ENCODE measurements at regions not wholly inside any gene's neighbourhood (a gene's known extent, or its start where the extent isn't known, plus 50 kb on each side); places are given as distances from the start of the nearest gene placed in this dataset.
"Not testable (repeated sequence)": the region's sequence is repeated elsewhere in the genome, so short reads cannot be mapped to it uniquely, and the experiment has no call there.

DNA sequence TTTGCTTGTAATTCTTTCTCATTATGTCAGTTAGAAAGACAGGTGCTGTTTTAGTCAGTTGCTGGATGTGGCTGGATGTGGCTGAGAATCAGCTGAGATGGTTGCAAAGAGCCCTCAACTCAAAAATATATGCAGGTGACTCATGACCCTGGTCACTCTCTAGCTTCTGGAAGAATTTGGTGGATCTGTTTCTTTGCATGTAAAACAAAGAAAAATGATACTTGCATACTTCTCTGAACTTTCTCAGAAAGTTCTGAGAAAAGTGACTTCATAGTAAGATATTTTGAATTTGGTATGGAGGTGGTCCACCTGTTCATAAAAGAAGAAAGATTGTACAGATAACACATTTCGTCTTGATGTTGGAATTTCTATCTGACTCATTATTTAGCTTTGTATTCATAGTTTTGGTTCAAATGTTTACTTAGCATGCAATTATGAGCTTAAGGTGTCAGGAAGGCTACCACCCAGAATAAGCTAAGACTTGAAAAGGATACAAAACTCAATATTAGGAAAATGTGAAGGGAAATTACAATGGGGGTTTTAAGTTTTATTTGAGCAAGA lies 163.2 kb upstream of the OLIG3 start:
- no peak for DNase-seq

DNA sequence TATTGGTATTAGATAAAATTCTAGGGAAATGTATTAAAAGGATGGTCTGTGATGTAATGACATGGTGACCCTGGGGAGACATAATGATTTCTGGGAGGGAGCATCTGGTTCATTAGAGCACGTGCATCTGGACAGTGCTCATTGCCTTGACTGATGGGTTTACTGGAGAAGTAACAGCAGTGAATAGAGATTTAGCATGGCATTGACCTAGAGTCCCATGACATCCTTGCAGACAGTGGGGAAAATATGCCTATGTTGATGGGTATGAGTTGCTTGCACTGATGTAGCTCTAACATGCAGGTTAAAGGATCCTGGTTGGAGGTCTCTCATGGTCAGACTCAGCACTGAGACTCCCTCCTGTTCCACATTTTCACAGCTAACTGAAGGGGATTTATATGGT lies 164.1 kb upstream of the OLIG3 start:
- DNase-seq: no peak

DNA sequence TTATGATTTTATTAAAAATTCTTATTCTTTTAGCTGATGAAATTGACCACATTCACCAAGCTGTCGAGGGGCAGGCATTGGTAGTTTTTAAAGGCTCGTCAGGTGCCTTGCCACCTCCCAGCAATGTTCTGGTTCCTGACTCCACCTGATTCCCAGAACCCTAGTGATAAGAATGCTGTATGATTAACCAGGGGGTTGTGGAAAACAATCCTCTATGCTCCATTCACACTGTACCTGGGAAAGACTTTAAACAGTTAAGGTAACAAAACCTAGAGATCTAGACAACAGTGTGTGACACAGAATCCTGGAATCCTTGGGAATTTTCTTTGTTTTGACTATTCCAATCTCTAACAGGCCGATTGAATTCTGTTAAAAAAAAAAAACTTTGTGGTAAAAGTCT lies 165.7 kb upstream of the OLIG3 start:
- DNase-seq: no peak

DNA sequence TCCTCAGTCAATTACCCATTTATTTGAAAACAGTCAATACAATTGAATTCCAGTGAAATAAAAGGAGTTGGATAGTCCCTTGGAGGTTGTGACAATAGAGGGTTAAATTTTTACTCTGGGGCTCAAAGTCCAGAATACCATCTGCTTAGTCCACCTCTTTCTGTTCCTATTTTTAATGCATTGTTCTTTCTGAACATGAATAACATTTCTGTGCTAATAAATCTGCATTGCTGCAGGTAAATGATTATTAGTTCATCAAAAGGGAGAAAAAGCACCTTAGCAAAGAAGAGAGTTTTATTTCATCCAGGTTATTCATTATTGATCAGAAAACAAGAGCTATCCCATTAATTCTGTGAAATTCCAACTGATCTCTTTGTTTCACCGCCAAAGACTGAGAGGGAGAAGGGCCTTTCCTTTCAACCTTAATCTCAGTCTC lies 166.1 kb upstream of the OLIG3 start:
- no peak for DNase-seq

DNA sequence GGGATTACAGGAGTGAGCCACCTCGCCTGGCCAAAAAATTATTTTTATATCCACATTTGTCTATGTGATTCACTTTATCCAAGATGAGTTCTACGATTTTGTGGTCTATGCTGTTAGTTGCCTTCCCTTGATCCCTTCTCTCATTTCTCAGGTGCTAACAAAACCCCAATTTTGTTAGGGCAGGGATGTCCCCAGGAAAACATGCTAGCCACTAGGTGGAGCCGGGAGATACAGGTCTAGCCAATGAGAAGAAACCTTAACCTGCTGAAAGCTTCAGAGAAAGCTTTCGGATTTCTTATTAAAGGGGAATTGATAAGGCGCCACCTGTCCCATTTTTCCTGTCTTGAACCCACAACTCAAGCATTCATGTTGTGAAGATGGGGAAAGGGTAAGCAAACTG lies 167.4 kb upstream of the OLIG3 start:
- peak in 1 of 2 donors; percentile 14 for DNase-seq

DNA sequence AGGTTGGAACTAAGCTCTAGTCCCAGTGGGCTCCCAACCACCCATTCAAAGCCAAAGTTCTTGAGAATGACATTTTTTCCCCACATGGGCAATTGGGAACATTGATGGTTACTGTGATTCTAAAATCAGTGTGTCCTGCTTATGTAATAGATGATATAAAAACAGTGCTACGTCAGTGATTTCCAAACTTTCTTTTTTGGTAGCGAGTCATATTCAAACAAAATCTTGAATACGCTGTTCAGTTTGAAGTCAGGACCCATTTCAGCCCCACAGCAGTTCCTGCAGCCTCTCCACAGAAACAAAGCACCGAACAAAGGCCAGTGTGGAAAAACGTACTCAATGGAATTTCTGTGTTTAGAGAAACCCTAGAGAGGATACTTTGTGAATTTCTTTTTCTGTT lies 170.0 kb upstream of the OLIG3 start:
- no peak for DNase-seq

DNA sequence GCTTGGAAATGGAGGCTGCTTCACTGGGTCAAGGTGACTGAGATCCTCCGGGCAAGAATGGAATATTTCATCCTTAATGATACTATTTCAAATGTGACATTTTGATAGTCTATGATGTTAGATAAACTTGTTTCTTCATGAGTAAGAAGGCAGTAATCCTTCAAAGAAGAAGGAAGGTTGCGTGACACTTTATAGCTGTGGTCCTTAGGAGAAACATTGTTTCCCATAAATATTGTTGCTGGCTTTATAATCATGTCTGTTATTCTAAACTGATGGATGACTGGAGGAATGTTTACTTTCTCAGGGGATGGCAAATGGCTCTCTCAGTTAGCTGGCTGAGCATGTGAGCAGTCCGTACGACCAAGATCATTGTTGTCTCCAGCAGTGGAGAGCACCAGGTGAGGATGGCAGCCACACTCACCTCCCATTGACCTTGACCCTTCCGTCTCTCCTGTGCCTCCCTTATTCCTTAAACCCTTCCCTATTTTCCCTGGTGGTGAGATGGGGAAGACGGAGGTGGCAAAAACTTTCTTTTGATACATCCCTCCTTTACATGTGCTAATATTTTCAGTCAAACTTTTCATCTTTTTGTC lies 171.2 kb upstream of the OLIG3 start:
- DNase-seq: no peak

DNA sequence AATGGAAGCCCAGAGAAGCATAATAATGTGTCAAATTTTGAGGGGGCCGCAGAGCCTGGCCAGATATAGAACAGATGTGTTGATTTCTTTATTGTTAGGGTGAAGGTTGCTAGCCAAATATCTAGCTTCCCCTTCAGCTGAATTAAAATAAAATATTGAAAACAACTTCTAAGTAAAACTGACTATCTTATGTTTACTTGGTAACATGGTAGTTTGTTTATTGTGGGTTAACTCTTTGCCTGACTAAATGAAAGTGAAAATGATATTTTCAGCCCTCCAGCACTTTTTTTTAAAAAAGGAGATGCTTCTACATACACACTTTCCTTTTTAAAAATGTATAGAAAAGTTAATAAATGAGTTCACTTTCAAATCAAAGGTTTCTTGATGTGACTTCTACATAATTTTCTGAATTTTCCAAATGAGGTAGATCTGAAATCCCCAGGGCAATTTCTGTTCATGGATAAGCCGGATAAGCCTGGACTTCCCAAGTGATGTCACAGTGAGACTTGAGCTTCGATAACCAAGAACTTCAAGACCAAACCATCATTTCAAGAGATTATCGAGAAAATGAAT lies 172.1 kb upstream of the OLIG3 start:
- DNase-seq: no peak

DNA sequence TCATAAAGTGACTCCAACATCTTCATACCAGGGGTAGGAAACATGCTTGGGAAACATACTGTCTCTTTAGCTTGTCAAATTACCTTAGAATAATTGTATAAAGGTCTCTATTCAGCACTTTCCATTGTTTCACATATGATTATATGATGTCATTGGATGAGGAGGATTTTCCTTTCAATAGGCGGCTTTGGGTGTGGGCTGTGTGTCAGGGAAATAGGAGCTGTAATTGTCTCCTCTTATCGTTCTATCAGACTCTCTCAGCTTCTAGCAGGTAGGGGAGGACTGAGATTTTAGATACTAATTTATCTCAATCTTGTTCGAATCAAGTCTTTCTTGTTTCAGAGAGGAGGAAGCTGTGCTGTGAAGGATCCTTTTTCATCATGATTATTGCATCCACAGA lies 179.4 kb upstream of the OLIG3 start:
- no peak for DNase-seq

DNA sequence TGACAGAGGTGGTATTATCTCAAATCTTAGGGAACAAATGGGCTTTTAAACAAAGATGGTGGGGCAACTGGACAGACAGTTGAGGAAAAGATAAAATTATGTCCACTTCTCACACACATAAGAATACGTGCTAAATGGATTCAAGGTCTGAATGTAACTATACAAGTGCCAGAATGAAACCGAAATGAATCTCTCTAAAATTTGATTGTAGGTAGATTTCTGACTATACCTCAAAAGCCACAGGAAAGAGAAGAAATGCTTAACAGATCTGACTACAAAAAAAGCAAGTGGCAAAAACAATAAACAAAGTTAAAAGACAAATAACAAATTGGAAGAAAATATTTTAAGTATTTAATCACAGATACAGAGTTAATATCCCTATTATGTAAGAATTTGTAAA lies 182.7 kb upstream of the OLIG3 start:
- no peak for DNase-seq

DNA sequence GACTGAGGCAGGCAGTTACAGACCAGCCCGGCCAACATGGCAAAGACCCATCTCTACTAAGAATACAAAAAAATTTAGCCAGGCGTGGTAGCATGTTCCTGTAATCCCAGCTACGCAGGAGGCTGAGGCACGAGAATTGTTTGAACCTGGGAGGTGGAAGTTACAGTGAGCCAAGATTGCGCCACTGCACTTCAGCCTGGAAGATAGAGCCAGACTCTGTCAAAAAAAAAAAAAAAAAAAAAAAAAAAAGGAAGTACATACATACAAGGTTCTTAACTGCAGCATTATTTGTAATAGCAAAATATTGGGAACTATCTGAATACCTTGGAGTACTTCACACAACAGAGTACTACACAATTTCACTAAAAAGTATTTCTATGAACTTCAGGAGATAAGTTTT lies 183.5 kb upstream of the OLIG3 start:
- peak in 1 of 2 donors; percentile 39 for DNase-seq

DNA sequence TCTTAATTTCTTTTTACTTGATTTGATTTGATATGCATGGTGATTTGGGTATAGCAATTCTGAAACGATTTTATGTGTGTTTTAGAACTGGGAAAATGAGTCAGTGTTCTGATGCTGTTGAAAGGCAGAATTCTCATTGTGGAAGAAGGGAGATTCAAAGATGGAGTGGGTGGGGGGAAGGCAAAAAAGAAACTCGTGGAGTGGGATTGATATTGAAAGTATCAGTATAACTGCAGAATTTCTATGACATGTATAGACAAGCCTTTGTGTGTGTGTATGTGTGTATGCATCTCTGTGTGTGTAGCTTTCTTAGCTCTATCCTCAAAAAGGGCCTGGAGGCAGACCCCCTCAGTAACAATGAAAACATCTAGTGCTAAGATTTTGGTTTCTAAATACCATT lies 184.3 kb upstream of the OLIG3 start:
- no peak for DNase-seq

DNA sequence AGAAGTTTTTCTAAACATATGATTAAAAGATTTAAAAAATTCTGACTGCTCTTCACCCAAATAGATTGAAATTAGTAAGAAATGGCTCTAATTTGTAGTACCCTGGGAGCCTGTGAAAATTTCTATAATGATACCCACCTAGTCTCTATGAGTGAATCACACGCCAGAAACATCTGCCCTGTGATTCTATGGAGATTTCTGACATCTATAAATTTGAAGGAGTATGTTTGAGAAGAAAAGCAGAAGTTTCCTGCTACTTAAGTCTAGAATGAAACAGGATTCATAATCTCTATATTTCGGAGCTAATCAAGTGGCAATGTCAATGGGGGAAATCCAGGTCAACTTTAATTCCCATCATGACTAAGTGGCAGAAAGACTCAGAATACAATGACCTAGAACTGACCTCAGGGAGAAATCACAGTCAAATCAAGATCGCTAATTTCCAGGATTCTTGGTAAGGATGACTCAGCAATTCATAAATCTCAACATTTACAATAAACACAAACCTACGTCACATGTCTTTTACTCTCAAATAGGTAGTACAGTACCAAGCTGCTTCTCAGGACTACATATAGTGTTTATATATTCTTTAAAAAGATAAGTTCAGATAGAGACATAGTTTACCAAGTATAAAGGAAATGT lies 186.2 kb upstream of the TNFAIP3 start:
- DNase-seq: peak in 1 of 2 donors; percentile 17

DNA sequence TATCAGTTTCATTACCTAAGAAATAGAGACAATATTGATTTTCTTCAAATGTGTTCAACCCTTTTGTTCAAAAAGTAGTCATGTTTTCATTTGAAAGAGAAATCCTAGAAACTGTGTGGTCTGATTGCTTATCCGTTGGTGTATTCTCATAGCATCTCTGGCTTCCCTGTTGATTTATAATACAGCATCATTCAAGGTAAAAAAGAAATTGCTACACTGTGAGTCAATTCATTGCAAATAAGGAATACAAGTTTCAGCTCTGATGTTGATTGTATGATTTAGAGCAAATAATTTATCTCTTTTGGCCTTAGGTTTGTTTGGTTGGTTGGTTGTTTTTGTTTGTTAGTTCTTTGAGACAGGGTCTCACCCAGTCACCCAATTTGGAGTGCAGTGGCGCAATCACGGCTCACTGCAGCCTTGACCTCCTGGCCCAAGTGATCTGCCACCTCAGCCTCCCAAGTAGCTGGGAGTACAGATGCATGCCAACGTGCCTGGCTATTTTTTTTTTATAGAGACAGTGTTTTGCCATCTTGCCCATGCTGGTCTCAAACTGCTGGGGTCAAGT lies 185.5 kb upstream of the TNFAIP3 start:
- DNase-seq: no peak

DNA sequence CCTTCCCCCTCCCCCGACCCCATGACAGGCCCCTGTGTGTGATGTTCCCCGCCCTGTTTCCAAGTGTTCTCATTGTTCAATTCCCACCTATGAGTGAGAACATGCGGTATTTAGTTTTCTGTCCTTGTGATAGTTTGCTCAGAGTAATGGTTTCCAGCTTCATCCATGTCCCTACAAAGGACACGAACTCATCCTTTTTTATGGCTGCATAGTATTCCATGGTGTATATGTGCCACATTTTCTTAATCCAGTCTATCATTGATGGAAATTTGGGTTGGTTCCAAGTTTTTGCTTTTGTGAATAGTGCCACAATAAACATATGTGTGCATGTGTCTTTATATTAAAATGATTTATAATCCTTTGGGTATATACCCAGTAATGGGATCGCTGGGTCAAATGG lies 184.4 kb upstream of the TNFAIP3 start:
- DNase-seq: not testable (repeated sequence)

DNA sequence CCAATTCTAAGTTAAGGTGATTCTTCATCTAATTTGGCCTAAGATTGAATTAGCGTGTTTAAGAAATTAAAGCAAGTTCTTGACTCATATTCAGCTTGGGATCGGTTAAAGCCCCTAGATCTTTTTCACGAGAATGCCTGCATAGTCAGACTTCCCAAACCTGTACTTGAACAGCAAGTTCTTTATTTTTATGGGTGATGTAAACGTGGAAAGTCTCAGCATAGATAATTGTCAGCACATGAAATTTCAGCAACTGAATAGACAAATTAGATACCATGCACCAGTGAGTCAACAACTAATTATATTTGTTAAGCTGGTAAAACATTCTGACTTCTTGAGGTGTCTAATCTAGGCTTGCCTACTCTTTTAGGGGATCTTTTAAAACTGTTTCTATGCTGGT lies 183.1 kb upstream of the TNFAIP3 start:
- no peak for DNase-seq

DNA sequence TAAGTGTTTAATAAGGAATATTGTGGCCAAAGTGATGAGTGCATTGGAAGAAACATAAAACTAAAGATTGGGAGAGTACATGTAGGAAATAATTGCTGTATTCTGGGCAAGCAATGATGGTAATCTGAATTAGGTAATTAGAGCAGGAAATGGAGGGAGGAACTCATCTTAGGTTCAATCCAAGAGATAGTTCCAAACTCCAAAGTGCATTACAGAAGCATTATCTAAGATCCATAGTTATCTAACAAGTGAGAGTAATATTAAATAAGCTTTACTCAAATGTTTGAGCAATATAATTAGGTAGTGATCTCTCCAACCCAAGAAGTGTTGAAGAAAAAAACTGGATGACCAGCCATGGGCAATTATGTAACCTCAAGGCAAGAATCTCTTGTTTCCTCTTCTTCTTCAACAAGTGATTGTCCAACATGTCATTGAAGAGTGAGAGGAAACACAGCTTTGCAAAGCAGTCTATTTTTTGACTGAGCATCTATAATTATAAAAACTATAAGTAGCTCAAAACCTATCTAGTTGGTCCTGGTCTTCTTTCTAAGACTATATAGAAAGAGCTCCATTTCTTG lies 181.2 kb upstream of the TNFAIP3 start:
- no peak for DNase-seq

DNA sequence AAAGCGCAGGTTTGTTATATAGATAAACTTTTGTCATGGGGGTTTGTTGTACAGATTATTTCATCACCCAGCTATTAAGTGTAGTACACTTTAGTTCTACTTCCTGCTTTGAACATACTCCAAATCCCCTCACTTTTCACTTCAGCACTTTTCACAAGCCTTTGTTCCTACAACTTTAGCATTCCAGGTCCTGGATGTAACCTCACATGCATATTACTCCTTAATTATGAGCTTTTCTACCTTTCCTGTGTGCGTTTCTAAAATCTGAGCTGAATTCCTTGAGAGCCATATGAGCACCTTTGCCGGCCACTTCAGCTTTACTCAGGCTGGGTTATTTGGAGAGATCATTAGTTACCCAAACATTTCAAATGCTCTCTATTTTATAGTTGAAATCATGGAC lies 179.2 kb upstream of the TNFAIP3 start:
- no peak for DNase-seq

DNA sequence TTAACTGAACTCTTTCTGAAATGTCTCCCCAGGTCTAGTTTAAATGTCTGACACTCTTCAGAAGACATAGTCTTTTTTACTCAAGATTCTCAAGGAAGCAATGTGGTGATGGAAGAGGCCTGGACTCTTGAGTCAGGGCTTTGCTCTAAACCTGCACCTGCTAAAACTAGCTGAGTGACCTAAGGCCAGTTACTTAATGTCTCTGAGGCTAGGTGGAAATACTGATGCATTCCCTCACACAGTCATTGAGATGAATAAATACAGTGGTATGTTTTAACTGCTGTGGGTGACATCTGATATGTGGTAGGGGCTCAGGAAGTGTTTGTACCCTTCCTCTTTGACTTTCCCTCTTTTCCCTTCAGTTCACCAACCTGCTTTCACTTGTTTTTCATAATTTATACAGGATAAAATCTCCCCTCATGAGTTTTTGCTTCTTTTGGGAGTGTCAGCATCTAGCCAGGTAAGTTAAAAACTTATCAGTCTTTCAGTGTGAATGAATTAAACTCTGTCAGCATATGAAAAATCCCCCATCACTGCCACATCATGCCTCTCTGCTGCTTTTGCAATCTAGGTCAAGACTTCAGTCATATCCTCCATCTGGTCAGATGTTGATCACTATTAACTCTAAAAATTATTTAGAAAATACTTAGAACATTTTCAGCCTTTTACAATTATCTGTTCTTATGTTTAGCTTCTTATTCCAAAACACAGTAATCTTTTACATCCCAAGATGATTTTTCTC lies 178.7 kb upstream of the TNFAIP3 start:
- no peak for DNase-seq

DNA sequence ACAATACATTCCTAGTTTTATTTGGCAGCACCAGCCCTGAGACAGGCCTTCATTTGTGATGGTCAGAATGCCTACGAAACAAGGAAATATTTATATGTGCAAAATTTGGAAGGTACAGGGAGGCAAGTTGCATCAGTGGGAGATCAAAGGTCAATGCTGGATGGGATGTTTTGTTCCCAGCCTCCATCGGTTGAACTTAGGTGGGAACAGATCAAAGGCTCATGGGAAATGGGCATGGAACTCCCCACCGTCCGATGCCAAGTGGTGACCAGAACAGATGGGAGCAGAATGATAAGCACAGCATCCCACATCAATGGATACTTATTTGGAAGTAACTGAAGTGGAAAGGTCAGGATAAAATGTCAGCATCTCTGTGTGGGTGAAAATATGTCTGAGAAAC lies 177.7 kb upstream of the TNFAIP3 start:
- DNase-seq: no peak

DNA sequence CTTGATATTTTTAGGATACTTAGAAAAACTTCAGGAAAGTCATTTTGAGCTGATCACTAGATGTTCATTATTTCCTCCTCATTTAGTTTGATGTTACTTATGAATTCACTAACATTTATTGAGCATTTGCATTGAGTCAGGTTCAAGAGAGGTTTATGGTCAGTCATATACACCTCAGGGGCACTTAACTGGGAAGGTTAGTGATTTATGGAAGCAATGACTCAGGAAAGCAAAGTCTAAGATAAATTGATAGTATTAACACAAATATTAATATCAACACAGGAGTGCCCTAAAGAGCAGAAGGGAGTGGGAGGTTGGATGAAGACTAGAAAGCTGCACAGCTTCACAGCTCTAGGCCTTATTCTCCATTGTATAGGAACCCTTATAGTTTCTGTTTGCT lies 177.0 kb upstream of the TNFAIP3 start:
- DNase-seq: no peak

DNA sequence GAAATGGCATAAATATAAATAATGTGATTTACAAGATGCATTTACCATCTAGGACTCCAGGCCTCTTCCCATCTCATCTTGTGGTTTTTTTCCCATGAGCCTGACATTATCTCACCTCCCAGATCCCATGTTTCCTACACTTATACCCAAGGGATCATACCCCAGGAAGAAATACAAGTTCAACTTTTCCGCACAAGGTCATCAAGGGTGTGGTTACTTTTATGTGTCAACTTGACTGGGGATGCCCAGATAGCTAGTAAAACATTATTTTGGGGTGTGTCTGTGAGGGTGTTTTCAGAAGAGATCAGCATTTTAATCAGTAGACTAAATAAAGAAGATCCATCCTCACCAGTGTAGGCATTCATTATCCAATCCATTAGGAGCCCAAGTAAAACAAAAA lies 176.3 kb upstream of the TNFAIP3 start:
- no peak for DNase-seq

DNA sequence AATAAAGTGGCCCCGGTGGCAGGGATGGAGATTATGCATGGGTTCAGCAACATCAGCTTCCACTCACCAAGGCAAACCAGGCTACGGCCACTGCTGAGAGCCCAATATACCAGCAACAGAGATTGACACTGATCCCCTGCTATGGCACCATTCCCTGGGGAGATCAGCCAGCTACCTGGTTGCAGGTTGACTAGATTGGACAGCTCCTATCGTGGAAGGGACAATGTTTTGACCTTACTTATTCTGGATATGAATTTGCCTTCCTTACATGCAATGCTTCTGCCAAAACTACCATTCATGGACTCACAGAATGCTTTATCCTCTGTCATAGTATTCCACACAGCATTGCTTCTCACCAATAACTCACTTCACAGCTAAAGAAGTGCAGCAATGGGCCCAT lies 174.8 kb upstream of the TNFAIP3 start:
- no peak for DNase-seq
